Chondrocyte (in vitro differentiated cells): ENCODE measurements at regions not wholly inside any gene's neighbourhood (a gene's known extent, or its start where the extent isn't known, plus 50 kb on each side); places are given as distances from the start of the nearest gene placed in this dataset.

ENCODE experiments used
- DNase-seq: peaks from one replicate; pipeline ENCODE4 v3.0.0; 2021; ENCODE audit warnings: mixed read lengths, low spot score
- H3K27ac Mint-ChIP-seq: one replicate; pipeline ENCODE4 v1.8.0; 2021; ENCODE audit warnings: mild to moderate bottlenecking, moderate library complexity, mixed read lengths; ENCODE audit not compliant: unreplicated experiment
- H3K27me3 Mint-ChIP-seq: 2 replicates; pipeline ENCODE4 v1.8.0; 2021; ENCODE audit warnings: low read depth, mixed read lengths
- H3K36me3 Mint-ChIP-seq: 2 replicates; pipeline ENCODE4 v1.8.0; 2021; ENCODE audit warnings: low read depth, mixed read lengths
- H3K4me1 Mint-ChIP-seq: 2 replicates; pipeline ENCODE4 v1.8.0; 2021; ENCODE audit warnings: low read depth, mild to moderate bottlenecking, mixed read lengths
- H3K4me3 Mint-ChIP-seq: one replicate; pipeline ENCODE4 v1.8.0; 2021; ENCODE audit warnings: mild to moderate bottlenecking, moderate library complexity, mixed read lengths; ENCODE audit not compliant: unreplicated experiment
- H3K9me3 Mint-ChIP-seq: 2 replicates; pipeline ENCODE4 v1.8.0; 2021; ENCODE audit warnings: low read depth, mixed read lengths
- TF ChIP-seq, protein P1 (sequence below): fragments of 200-600 bp; sonication (generic); IDR thresholded peaks from 2 replicates; pipeline ENCODE4 v1.5.0; 2021; ENCODE audit warnings: antibody characterized with exemption, mild to moderate bottlenecking, moderate library complexity

DNA sequence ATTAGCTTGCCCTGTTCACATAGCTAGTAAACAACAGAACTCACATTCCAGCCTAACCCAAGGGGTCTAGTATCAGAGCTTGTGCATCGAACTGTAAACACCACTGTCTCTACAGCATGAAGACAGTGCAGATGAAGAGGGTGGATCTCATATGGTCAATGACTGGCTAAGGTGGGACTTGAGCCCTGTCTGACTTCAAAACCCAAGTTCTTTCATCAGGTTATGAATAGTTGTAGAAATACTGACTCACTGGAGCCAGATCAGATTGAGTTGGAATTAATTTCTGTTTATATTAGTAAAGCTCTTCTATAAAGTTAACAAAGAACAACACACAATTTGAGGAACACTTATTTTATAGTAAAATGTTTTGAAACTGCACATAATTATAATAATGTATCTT lies 161.7 kb upstream of the ARHGAP20 start:
- Mint-ChIP-seq H3K27ac (no peak overlapping the region), H3K4me3 (no peak overlapping the region), H3K9me3 (no peaks in the 10 kb centered on the region), H3K36me3 (no peaks in the 10 kb centered on the region), H3K4me1 (peaks cover 12% of the 10 kb centered on the region), H3K27me3 (peaks cover 4% of the 10 kb centered on the region)
- no peak for DNase-seq
- TF ChIP-seq, protein P1, sequence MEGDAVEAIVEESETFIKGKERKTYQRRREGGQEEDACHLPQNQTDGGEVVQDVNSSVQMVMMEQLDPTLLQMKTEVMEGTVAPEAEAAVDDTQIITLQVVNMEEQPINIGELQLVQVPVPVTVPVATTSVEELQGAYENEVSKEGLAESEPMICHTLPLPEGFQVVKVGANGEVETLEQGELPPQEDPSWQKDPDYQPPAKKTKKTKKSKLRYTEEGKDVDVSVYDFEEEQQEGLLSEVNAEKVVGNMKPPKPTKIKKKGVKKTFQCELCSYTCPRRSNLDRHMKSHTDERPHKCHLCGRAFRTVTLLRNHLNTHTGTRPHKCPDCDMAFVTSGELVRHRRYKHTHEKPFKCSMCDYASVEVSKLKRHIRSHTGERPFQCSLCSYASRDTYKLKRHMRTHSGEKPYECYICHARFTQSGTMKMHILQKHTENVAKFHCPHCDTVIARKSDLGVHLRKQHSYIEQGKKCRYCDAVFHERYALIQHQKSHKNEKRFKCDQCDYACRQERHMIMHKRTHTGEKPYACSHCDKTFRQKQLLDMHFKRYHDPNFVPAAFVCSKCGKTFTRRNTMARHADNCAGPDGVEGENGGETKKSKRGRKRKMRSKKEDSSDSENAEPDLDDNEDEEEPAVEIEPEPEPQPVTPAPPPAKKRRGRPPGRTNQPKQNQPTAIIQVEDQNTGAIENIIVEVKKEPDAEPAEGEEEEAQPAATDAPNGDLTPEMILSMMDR: no peak

DNA sequence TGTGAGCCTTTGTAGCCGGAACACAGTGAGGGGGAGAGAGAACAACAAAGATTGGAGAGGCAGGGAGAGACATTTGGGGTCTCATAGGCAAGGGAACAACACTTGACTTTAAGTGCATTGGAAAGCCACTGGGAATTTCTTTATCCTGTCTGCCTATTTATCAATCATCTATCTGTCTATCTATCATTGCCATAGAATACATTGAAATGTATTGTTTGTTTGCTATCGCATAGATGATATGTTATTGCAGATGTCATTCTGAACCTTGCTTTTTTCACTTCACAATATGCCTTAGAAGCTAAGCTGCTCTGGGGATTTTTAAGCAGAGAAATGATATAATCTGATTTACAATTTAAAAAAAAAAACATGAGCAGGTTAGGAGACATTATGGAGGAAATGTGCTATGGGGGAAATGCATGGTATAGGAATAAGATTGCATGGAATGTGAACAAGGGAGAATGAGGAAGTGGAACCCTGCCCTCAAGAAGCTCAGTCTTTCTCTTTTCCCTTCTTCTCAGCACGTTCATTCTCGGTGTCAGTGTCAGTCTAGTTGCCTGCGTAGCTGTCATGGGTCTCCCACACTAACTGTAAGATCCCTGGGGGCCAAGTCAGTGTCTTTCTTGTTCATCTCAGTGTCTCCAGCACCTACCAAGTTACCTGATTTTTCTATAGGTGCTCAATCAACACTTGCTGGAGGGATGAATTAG lies 158.7 kb upstream of the ARHGAP20 start:
- no peaks in the 10 kb centered on the region for H3K9me3 Mint-ChIP-seq
- no peak overlapping the region for H3K27ac Mint-ChIP-seq
- peaks cover 16% of the 10 kb centered on the region for H3K4me1 Mint-ChIP-seq
- no peak for DNase-seq
- TF ChIP-seq, protein P1: no peak
- peaks cover 7% of the 10 kb centered on the region for H3K27me3 Mint-ChIP-seq
- H3K4me3 Mint-ChIP-seq: no peak overlapping the region
- H3K36me3 Mint-ChIP-seq: no peaks in the 10 kb centered on the region

DNA sequence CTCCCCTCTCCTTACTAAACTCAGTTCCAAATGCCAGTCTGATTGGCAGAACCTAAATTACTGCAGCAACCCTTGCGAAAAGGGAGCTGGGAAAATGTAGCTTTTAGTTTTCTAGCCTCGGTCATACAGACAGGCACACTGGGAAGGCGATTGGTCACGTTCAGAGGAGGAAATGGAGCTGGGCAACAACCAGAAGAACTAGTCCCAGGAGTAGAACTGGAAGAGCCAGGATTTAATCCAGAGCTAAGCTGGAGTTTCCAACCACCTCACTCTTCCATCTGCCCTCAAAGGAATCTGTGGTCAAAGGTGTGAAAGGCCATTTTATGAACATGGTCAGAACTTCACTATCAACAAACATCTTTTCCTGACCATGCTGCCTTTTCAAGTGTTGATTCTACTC lies 155.7 kb upstream of the ARHGAP20 start:
- Mint-ChIP-seq H3K4me3 (no peak overlapping the region), H3K27ac (no peak overlapping the region), H3K36me3 (no peaks in the 10 kb centered on the region), H3K27me3 (peaks cover 10% of the 10 kb centered on the region), H3K9me3 (no peaks in the 10 kb centered on the region), H3K4me1 (peaks cover 10% of the 10 kb centered on the region)
- DNase-seq: no peak
- TF ChIP-seq, protein P1: no peak

DNA sequence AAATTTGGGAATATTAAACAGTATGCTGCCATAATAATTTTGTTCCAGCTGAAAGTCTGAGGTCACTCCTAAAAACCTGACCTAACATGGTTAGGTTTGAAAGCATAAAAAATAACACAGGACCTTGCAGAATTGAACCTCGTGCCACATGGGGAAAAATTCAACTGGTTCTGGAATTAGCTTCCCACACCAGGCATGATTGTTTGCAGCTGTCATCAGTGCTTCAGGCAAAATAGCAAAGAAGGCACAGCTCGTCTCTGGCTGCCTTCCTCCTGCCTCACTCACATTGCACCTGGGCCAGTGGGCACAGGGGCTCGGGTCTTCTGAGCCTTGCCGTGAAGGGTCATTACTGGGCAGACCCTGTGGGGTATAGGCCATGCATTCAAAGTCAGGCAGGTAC lies 153.8 kb upstream of the ARHGAP20 start:
- TF ChIP-seq, protein P1: no peak
- Mint-ChIP-seq H3K9me3 (no peaks in the 10 kb centered on the region), H3K36me3 (no peaks in the 10 kb centered on the region), H3K27ac (no peak overlapping the region), H3K27me3 (peaks cover 10% of the 10 kb centered on the region), H3K4me3 (no peak overlapping the region), H3K4me1 (peaks cover 10% of the 10 kb centered on the region)
- no peak for DNase-seq

DNA sequence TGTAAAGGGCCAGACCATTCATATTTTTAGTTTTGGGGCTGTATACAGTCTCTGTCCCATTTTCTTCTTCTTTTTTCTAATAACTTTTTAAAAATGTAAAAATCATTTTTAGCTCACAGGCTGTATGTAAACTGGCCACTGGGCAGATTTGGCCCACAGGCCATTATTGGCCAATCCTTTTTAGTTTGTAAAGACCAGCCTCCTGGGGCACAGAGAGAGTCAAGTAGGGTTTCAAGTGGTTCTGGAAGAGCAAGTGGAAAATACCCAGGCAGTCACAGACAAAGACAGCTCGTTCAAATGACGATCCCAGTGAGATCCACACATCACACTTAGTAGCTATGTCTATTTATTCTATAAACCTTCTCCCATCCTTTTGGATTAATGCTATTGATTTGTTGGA lies 150.2 kb upstream of the ARHGAP20 start:
- H3K4me1 Mint-ChIP-seq: peaks cover 23% of the 10 kb centered on the region
- no peak overlapping the region for H3K4me3 Mint-ChIP-seq
- peaks cover 4% of the 10 kb centered on the region for H3K27me3 Mint-ChIP-seq
- no peaks in the 10 kb centered on the region for H3K36me3 Mint-ChIP-seq
- no peak overlapping the region for H3K27ac Mint-ChIP-seq
- no peak for DNase-seq
- TF ChIP-seq, protein P1: no peak
- H3K9me3 Mint-ChIP-seq: no peaks in the 10 kb centered on the region
